GM12878 (cell line): ENCODE measurements at regions not wholly inside any gene's neighbourhood (a gene's known extent, or its start where the extent isn't known, plus 50 kb on each side); places are given as distances from the start of the nearest gene placed in this dataset.
A peak's percentile ranks its signal among the peaks of the same experiment; 100 is the strongest.

Source experiments
- CREM ChIP-seq: IDR thresholded peaks from 2 replicates; pipeline ENCODE4 v1.6.1; 2014; ENCODE audit warnings: antibody characterized with exemption, low read depth
- EGR1 ChIP-seq, 2 experiments: IDR thresholded peaks; 1 replicate in 1 of 2; 2 replicates in 1 of 2; pipeline ENCODE4 v1.6.1; 2011 to 2012; ENCODE audit warnings: low read depth in 2 of 2, low read length in 2 of 2, borderline replicate concordance in 1 of 2, mild to moderate bottlenecking in 1 of 2, moderate library complexity in 1 of 2
- GABPA ChIP-seq: IDR thresholded peaks from 2 replicates; pipeline ENCODE4 v1.6.1; 2014; ENCODE audit warnings: antibody characterized with exemption, low read depth, mild to moderate bottlenecking, inconsistent platforms
- HDAC6 ChIP-seq: fragments of 200-600 bp; sonication (generic); IDR thresholded peaks from one replicate; pipeline ENCODE4 v1.8.0; 2017; ENCODE audit warnings: antibody characterized with exemption; ENCODE audit not compliant: unreplicated experiment
- JUND ChIP-seq: IDR thresholded peaks from 2 replicates; pipeline ENCODE4 v1.6.1; 2012; ENCODE audit warnings: low read depth, mild to moderate bottlenecking, low read length, improper control_type of control experiment, moderate library complexity
- NR2C1 ChIP-seq: fragments of 450-650 bp; IDR thresholded peaks from 2 replicates; pipeline ENCODE4 v1.6.1; 2017; ENCODE audit warnings: antibody characterized with exemption, mild to moderate bottlenecking, moderate library complexity
- NR2F1 ChIP-seq: fragments of 450-650 bp; conservative IDR thresholded peaks from 2 replicates; pipeline ENCODE4 v1.6.1; 2017; ENCODE audit warnings: mild to moderate bottlenecking
- PAX5 ChIP-seq: IDR thresholded peaks from 2 replicates; pipeline ENCODE4 v1.6.1; 2011; ENCODE audit warnings: low read depth, low read length, borderline replicate concordance
- PML ChIP-seq: IDR thresholded peaks from 2 replicates; pipeline ENCODE4 v1.6.1; 2012; ENCODE audit warnings: low read length, inconsistent platforms
- POLR2AphosphoS5 ChIP-seq: IDR thresholded peaks from 2 replicates; pipeline ENCODE4 v1.6.1; 2011; ENCODE audit warnings: mild to moderate bottlenecking, low read length, inconsistent platforms
- RAD51 ChIP-seq: fragments of 450-650 bp; IDR thresholded peaks from 2 replicates; pipeline ENCODE4 v1.6.1; 2016; ENCODE audit warnings: moderate library complexity, mild to moderate bottlenecking, inconsistent platforms
- RUNX3 ChIP-seq: IDR thresholded peaks from 2 replicates; pipeline ENCODE4 v1.6.1; 2012; ENCODE audit warnings: low read length, inconsistent platforms
- SMARCA5 ChIP-seq: fragments of 450-650 bp; IDR thresholded peaks from 2 replicates; pipeline ENCODE4 v1.6.1; 2017; ENCODE audit warnings: mild to moderate bottlenecking
- TCF3 ChIP-seq: IDR thresholded peaks from 2 replicates; pipeline ENCODE4 v1.6.1; 2012; ENCODE audit warnings: low read depth, mild to moderate bottlenecking, low read length, borderline replicate concordance; ENCODE audit not compliant: insufficient read depth
- WRNIP1 ChIP-seq: IDR thresholded peaks from 2 replicates; pipeline ENCODE4 v1.6.1; 2011; ENCODE audit warnings: low read depth, low read length, improper control_type of control experiment, borderline replicate concordance
- YBX1 ChIP-seq: fragments of 450-650 bp; IDR thresholded peaks from 2 replicates; pipeline ENCODE4 v1.6.1; 2016; ENCODE audit warnings: antibody characterized with exemption
- YY1 ChIP-seq: IDR thresholded peaks from 2 replicates; pipeline ENCODE4 v1.6.1; 2011; ENCODE audit warnings: low read depth, mild to moderate bottlenecking, low read length
- TF ChIP-seq, protein P1 (sequence below): fragments of 450-650 bp; formaldehyde crosslinking; IDR thresholded peaks from 2 replicates; pipeline ENCODE4 v1.4.0; 2020; ENCODE audit warnings: mild to moderate bottlenecking, moderate library complexity
- TF ChIP-seq, protein P2 (sequence below): IDR thresholded peaks from 2 replicates; pipeline ENCODE4 v1.6.1; 2012; ENCODE audit warnings: low read length, inconsistent platforms
- TF ChIP-seq, protein P3 (sequence below): IDR thresholded peaks from 2 replicates; pipeline ENCODE4 v1.6.1; 2012; ENCODE audit warnings: low read depth, low read length, improper control_type of control experiment
- TF ChIP-seq, protein P4 (sequence below): fragments of 150-350 bp; IDR thresholded peaks from 2 replicates; pipeline ENCODE4 v1.6.1; 2014; ENCODE audit warnings: mild to moderate bottlenecking, low read depth, low read length
- TF ChIP-seq, protein P5 (sequence below): IDR thresholded peaks from 2 replicates; pipeline ENCODE4 v1.6.1; 2011; ENCODE audit warnings: low read depth, mild to moderate bottlenecking, low read length, moderate library complexity, borderline replicate concordance; ENCODE audit errors: extremely low read depth
- TF ChIP-seq, protein P6 (sequence below): fragments of 450-650 bp; IDR thresholded peaks from 2 replicates; pipeline ENCODE4 v1.6.1; 2017; ENCODE audit warnings: borderline replicate concordance

DNA sequence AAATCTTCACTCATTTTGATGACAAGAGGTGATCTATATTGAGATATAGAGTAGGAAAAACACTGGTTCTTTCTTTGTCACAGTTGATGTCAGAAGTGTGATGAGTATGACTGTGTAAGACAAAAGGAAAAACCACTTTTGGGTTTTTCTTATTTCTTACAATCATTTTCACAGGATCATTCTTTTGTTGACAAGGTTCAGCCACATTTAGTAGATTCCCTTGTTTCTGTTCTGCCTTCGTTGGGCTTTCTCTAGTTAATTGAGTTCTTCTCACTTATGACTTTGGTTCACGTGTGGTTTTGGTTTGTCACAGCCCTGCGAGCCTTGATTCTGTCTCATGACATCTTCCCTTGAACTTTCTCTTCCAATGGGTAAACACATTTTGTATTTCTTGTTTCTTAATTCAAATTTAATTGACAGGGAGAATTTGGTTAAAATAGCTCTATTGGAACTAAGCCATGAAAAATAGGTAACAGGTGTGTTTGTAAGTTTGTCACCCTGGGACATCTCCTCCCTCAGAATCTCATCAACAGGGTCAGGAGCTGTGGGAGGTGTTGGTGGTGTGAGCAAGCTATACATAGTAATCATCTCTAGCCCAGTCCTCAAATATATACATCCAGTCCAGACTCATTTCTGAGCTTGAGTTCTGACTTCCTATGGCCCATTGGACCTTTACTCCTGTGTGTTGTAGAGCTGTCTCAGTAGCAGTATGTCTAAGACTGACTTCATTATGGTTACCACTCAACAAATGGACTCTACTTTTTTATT is 255.3 kb downstream of the BMP4 start (continued):
- TF ChIP-seq, protein P1, sequence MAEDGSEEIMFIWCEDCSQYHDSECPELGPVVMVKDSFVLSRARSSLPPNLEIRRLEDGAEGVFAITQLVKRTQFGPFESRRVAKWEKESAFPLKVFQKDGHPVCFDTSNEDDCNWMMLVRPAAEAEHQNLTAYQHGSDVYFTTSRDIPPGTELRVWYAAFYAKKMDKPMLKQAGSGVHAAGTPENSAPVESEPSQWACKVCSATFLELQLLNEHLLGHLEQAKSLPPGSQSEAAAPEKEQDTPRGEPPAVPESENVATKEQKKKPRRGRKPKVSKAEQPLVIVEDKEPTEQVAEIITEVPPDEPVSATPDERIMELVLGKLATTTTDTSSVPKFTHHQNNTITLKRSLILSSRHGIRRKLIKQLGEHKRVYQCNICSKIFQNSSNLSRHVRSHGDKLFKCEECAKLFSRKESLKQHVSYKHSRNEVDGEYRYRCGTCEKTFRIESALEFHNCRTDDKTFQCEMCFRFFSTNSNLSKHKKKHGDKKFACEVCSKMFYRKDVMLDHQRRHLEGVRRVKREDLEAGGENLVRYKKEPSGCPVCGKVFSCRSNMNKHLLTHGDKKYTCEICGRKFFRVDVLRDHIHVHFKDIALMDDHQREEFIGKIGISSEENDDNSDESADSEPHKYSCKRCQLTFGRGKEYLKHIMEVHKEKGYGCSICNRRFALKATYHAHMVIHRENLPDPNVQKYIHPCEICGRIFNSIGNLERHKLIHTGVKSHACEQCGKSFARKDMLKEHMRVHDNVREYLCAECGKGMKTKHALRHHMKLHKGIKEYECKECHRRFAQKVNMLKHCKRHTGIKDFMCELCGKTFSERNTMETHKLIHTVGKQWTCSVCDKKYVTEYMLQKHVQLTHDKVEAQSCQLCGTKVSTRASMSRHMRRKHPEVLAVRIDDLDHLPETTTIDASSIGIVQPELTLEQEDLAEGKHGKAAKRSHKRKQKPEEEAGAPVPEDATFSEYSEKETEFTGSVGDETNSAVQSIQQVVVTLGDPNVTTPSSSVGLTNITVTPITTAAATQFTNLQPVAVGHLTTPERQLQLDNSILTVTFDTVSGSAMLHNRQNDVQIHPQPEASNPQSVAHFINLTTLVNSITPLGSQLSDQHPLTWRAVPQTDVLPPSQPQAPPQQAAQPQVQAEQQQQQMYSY (CRISPR knock-in tag) = no peak
- TF ChIP-seq YBX1 (no peak), HDAC6 (no peak), GABPA (no peak), RAD51 (no peak), YY1 (no peak), SMARCA5 (no peak), NR2F1 (peak; percentile 89), WRNIP1 (no peak), CREM (peak; percentile 45; the same call in 1 of the 2 replicates), PML (no peak), JUND (no peak), RUNX3 (peak; percentile 91), POLR2AphosphoS5 (no peak), TCF3 (no peak), NR2C1 (no peak), PAX5 (no peak; the same call in 1 of the 2 replicates), EGR1 (IDR thresholded peaks at IDR 0.05; ENCODE audit: borderline replicate concordance in 1 of 2, low read depth in 2 of 2, low read length in 2 of 2) (no peak)
- TF ChIP-seq, protein P2, sequence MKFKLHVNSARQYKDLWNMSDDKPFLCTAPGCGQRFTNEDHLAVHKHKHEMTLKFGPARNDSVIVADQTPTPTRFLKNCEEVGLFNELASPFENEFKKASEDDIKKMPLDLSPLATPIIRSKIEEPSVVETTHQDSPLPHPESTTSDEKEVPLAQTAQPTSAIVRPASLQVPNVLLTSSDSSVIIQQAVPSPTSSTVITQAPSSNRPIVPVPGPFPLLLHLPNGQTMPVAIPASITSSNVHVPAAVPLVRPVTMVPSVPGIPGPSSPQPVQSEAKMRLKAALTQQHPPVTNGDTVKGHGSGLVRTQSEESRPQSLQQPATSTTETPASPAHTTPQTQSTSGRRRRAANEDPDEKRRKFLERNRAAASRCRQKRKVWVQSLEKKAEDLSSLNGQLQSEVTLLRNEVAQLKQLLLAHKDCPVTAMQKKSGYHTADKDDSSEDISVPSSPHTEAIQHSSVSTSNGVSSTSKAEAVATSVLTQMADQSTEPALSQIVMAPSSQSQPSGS = peak; percentile 91
- TF ChIP-seq, protein P3, sequence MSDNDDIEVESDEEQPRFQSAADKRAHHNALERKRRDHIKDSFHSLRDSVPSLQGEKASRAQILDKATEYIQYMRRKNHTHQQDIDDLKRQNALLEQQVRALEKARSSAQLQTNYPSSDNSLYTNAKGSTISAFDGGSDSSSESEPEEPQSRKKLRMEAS = no peak
- TF ChIP-seq, protein P4, sequence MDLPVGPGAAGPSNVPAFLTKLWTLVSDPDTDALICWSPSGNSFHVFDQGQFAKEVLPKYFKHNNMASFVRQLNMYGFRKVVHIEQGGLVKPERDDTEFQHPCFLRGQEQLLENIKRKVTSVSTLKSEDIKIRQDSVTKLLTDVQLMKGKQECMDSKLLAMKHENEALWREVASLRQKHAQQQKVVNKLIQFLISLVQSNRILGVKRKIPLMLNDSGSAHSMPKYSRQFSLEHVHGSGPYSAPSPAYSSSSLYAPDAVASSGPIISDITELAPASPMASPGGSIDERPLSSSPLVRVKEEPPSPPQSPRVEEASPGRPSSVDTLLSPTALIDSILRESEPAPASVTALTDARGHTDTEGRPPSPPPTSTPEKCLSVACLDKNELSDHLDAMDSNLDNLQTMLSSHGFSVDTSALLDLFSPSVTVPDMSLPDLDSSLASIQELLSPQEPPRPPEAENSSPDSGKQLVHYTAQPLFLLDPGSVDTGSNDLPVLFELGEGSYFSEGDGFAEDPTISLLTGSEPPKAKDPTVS = no peak
- TF ChIP-seq, protein P5, sequence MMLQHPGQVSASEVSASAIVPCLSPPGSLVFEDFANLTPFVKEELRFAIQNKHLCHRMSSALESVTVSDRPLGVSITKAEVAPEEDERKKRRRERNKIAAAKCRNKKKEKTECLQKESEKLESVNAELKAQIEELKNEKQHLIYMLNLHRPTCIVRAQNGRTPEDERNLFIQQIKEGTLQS = no peak
- TF ChIP-seq, protein P6, sequence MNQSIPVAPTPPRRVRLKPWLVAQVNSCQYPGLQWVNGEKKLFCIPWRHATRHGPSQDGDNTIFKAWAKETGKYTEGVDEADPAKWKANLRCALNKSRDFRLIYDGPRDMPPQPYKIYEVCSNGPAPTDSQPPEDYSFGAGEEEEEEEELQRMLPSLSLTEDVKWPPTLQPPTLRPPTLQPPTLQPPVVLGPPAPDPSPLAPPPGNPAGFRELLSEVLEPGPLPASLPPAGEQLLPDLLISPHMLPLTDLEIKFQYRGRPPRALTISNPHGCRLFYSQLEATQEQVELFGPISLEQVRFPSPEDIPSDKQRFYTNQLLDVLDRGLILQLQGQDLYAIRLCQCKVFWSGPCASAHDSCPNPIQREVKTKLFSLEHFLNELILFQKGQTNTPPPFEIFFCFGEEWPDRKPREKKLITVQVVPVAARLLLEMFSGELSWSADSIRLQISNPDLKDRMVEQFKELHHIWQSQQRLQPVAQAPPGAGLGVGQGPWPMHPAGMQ = no peak
